Bronchial epithelial cell (primary cell): ENCODE measurements at regions not wholly inside any gene's neighbourhood (a gene's known extent, or its start where the extent isn't known, plus 50 kb on each side); places are given as distances from the start of the nearest gene placed in this dataset.
A peak's percentile ranks its signal among the peaks of the same experiment; 100 is the strongest.

ENCODE experiments used
- DNase-seq: peaks from one replicate; pipeline ENCODE4 v3.0.0-alpha.2; 2010; ENCODE audit warnings: low read depth
- FAIRE-seq: peaks from 2 replicates; lab custom pipeline; 2011; peaks lifted over from hg19 to GRCh38; lab: Jason Lieb, UNC
- H3K27me3 ChIP-seq: 2 replicates; pipeline ENCODE4 v1.5.1; 2011; ENCODE audit warnings: low read length; ENCODE audit not compliant: control insufficient read depth, insufficient read depth
- H3K36me3 ChIP-seq: 2 replicates; pipeline ENCODE4 v1.5.1; 2011; ENCODE audit warnings: low read length; ENCODE audit not compliant: control insufficient read depth, insufficient read depth
- H3K4me3 ChIP-seq: 2 replicates; pipeline ENCODE4 v1.5.1; 2011; ENCODE audit warnings: mild to moderate bottlenecking, low read depth, low read length, control low read depth
- CTCF ChIP-seq: IDR thresholded peaks from 2 replicates; pipeline ENCODE4 v1.5.1; 2011; ENCODE audit warnings: mild to moderate bottlenecking, moderate library complexity, low read length, control low read depth, inconsistent platforms; ENCODE audit not compliant: insufficient read depth, severe bottlenecking

DNA sequence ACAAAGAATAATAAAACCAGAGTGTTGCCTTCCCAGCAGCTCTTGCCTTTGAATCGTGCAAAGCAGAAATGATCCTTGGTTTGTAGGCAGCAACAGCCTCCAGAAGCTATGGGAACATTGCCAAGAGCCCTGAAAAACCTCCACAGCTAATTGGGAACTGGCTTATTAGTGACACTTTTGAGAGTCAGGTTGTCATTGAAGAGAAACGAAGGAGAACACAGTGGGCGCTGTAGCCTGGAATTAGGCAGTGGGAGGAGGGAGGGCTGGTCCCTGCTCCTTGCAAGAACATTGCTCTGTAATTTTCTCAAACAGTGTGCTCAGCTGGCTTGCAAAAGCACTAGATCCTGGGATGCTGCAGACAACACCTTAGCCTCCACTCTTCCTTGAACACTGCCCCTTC lies 331.5 kb upstream of the EMCN start:
- Histone ChIP-seq H3K27me3 (no peaks in the 10 kb centered on the region), H3K36me3 (no peaks in the 10 kb centered on the region), H3K4me3 (no peak overlapping the region)
- DNase-seq (no peak), FAIRE-seq (peak; percentile 7)
- no peak for TF ChIP-seq CTCF

GRCh38 chr4:100848841-100849240 lies 331.0 kb upstream of the EMCN start:
- no peak for FAIRE-seq
- peak; percentile 33 for TF ChIP-seq CTCF
- H3K27me3 ChIP-seq = no peaks in the 10 kb centered on the region
- no peak overlapping the region for H3K4me3 ChIP-seq
- no peak for DNase-seq
- no peaks in the 10 kb centered on the region for H3K36me3 ChIP-seq

GRCh38 chr4:100843910-100844309 lies 326.1 kb upstream of the EMCN start:
- H3K36me3 ChIP-seq = no peaks in the 10 kb centered on the region
- no peaks in the 10 kb centered on the region for H3K27me3 ChIP-seq
- H3K4me3 ChIP-seq = no peak overlapping the region
- TF ChIP-seq CTCF = no peak
- FAIRE-seq (no peak), DNase-seq (no peak)

- Histone ChIP-seq H3K36me3 (no peaks in the 10 kb centered on the region), H3K4me3 (no peak overlapping the region), H3K27me3 (no peaks in the 10 kb centered on the region)
- FAIRE-seq (no peak), DNase-seq (peak; percentile 52)
- TF ChIP-seq CTCF = no peak
Measured at GRCh38 chr4:100842856-100843255, 325.0 kb upstream of the EMCN start.

- no peak for FAIRE-seq
- no peak for TF ChIP-seq CTCF
- Histone ChIP-seq H3K4me3 (no peak overlapping the region), H3K27me3 (no peaks in the 10 kb centered on the region), H3K36me3 (no peaks in the 10 kb centered on the region)
- DNase-seq = peak; percentile 68
Measured at GRCh38 chr4:100841911-100842310, 324.1 kb upstream of the EMCN start.

GRCh38 chr4:100839712-100840111 lies 321.9 kb upstream of the EMCN start:
- H3K36me3 ChIP-seq = no peaks in the 10 kb centered on the region
- TF ChIP-seq CTCF = no peak
- DNase-seq = no peak
- no peak for FAIRE-seq
- H3K27me3 ChIP-seq = no peaks in the 10 kb centered on the region
- no peak overlapping the region for H3K4me3 ChIP-seq
